ENCODE measurements at regions not wholly inside any gene's neighbourhood (a gene's known extent, or its start where the extent isn't known, plus 50 kb on each side); places are given as distances from the start of the nearest gene placed in this dataset.

- TF ChIP-seq POLR2A (IDR thresholded peaks at IDR 0.05) = no peak
- TF ChIP-seq POLR2AphosphoS5 (IDR thresholded peaks at IDR 0.05) = no peak
- no peak for TF ChIP-seq CTCF (IDR thresholded peaks at IDR 0.05)
- TF ChIP-seq EP300 (IDR thresholded peaks at IDR 0.05) = no peak
These were observed 126.9 kb upstream of the RBM19 start for GRCh38 chr12:114092981-114093380.

All from gastroesophageal sphincter (tissue), 3 donors.